Colonic mucosa (tissue), 4 donors: ENCODE measurements at regions not wholly inside any gene's neighbourhood (a gene's known extent, or its start where the extent isn't known, plus 50 kb on each side); places are given as distances from the start of the nearest gene placed in this dataset.

ENCODE experiments used
- DNase-seq: peaks from one replicate; pipeline ENCODE4 v3.0.0-alpha.2; 2020
- H3K27ac ChIP-seq: fragments of 200-600 bp; one replicate; pipeline ENCODE4 v1.8.0; 2021
- H3K27me3 ChIP-seq: fragments of 200-600 bp; one replicate; pipeline ENCODE4 v1.8.0; 2021
- H3K36me3 ChIP-seq: fragments of 200-600 bp; one replicate; pipeline ENCODE4 v1.8.0; 2021
- H3K4me1 ChIP-seq: fragments of 200-600 bp; one replicate; pipeline ENCODE4 v1.8.0; 2021; ENCODE audit warnings: mild to moderate bottlenecking
- H3K4me3 ChIP-seq: fragments of 200-600 bp; one replicate; pipeline ENCODE4 v1.8.0; 2021
- H3K9ac ChIP-seq, 2 donors: one replicate each; pipeline ENCODE4 v1.7.0; 2013; ENCODE audit warnings: control low read depth in 2 of 2, low read depth in 2 of 2, low read length in 2 of 2
- H3K9me3 ChIP-seq: fragments of 200-600 bp; one replicate; pipeline ENCODE4 v1.8.0; 2021
- intact Hi-C: fragments of 100-400 bp; cut with DNase I; formaldehyde crosslinking; loops from one replicate; pipeline ENCODE4 v1.14.1; 2022
- TF ChIP-seq, protein P1 (sequence below): fragments of 200-600 bp; IDR thresholded peaks from one replicate; pipeline ENCODE4 v1.8.0; 2022; ENCODE audit warnings: antibody characterized with exemption, mild to moderate bottlenecking
- donor health status: healthy.
- donor health status: DM: no; HTN: no; CAD: no.
- donor health status: DM: no; HTN: no; CAD: no.

DNA sequence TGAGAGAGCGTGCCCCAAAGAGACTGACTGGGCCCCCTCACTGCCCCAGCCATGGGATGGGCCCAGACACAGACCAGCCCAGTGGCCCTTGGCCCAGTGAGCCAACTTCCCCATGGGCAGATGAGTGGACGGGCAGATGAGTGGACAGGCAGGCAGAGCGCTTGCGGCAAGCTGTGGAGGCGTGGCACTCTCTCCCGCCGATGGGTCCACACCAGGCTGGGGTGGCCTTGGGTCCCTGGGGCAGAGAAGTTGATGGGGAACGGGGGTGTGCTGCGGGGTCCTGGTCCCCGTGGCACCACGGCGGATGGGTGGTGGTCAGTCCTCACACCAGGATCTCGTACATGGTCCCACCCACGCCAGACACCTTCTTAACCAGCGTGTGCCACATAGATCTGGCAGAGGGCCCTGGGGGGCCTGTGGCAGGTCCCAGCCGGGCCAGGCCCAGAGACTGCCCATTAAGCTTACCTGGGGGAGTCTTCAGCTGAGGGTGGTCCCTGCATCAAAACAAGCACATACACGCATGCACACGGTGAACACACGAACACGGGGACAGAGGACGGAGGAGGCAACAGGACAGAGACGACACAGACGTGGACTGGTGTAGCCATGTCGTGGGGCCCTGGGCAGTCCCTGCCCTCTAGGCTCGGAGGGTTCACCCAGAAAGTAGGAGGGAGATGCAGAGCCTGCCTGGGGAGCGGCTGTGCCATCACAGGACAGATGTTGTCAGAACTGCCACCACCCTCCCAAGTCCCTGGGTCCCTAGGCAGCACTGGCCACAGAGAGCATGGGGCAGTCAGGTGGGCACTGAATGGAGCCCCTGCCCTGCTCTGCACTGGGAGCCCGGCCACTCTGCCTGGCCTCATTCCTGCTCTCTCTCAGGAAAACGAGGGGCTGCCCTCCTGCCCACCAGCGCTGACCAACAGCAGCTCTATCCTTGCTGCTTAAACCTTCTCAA lies 182.2 kb downstream of the IGLL1 start:
- H3K36me3 ChIP-seq = no peaks in the 10 kb centered on the region
- no peak overlapping the region for H3K9ac ChIP-seq
- H3K27me3 ChIP-seq = no peaks in the 10 kb centered on the region
- no peaks in the 10 kb centered on the region for H3K4me1 ChIP-seq
- TF ChIP-seq, protein P1, sequence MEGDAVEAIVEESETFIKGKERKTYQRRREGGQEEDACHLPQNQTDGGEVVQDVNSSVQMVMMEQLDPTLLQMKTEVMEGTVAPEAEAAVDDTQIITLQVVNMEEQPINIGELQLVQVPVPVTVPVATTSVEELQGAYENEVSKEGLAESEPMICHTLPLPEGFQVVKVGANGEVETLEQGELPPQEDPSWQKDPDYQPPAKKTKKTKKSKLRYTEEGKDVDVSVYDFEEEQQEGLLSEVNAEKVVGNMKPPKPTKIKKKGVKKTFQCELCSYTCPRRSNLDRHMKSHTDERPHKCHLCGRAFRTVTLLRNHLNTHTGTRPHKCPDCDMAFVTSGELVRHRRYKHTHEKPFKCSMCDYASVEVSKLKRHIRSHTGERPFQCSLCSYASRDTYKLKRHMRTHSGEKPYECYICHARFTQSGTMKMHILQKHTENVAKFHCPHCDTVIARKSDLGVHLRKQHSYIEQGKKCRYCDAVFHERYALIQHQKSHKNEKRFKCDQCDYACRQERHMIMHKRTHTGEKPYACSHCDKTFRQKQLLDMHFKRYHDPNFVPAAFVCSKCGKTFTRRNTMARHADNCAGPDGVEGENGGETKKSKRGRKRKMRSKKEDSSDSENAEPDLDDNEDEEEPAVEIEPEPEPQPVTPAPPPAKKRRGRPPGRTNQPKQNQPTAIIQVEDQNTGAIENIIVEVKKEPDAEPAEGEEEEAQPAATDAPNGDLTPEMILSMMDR = no peak
- no peaks in the 10 kb centered on the region for H3K9me3 ChIP-seq
- DNase-seq = no peak
- H3K27ac ChIP-seq = no peak overlapping the region
- H3K4me3 ChIP-seq = no peak overlapping the region
- intact Hi-C loops = no loop called here

DNA sequence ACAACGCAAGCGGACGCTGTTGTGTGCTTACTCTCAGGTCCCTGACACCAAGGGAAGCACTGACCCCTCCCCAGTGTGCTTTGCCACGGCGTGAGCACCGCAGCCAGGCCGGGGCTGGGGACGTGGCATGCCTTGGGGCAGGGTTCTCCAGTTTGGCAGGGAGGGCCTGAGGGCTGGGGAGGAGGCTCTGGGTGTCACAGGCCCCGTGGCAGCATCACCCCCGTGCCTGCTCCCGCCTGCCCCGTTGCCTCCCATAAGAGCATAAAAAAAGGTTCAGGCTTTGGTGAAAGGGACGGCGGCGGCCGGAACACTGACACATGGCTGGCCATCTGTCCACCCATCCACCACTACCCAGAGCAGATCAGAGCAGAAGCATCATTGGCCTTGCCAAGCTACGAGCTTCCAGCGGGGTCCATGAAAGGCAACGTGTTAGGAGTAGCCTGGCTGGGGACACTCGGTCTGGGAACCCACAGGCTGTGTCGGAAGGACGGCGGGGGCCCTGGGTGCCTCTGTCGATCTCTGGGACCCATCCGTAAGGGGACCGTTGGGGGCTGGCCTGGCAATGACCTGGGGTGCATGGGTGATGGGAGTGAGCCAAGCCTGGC lies 183.0 kb downstream of the IGLL1 start:
- no peak overlapping the region for H3K9ac ChIP-seq
- no peak for DNase-seq
- no peaks in the 10 kb centered on the region for H3K4me1 ChIP-seq
- no peaks in the 10 kb centered on the region for H3K9me3 ChIP-seq
- TF ChIP-seq, protein P1 = no peak
- no peak overlapping the region for H3K27ac ChIP-seq
- H3K27me3 ChIP-seq = no peaks in the 10 kb centered on the region
- H3K4me3 ChIP-seq = no peak overlapping the region
- no peaks in the 10 kb centered on the region for H3K36me3 ChIP-seq
- intact Hi-C loops = no loop called here

DNA sequence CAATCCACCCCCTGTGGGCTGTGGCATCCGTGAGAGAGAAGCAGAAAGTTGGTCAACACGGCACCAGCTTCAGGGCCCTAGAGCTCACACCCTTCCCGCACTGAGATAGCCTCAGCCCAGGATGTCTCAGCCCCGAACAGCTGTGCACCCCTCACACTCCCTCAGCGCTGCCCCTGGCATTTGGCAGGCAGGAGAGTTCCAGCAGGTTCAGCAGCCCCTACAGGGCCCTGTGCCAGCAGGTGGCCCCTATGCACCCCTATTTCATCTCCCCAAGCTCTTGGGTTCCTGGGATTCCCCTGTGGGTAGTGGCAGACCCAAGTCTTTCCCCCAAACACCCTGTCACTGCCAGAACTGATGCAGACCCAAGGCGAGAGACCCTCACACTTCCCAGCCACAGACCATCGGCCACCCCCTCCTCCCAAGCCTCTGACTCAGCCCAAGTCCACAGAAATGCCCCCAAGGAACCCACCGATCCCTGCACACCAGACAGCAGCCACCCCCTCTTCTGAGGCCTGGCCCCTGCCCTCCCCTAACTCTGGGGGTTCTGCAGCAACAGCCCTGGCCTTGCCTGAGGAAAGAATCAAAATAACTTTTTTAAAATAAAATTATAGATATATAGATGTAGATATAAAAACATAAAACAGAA lies 183.6 kb downstream of the IGLL1 start:
- no peak overlapping the region for H3K27ac ChIP-seq
- H3K9me3 ChIP-seq = no peaks in the 10 kb centered on the region
- H3K4me3 ChIP-seq = no peak overlapping the region
- no peaks in the 10 kb centered on the region for H3K27me3 ChIP-seq
- H3K4me1 ChIP-seq = no peaks in the 10 kb centered on the region
- no peak for DNase-seq
- no peak overlapping the region for H3K9ac ChIP-seq
- intact Hi-C loops = no loop called here
- TF ChIP-seq, protein P1 = no peak
- H3K36me3 ChIP-seq = no peaks in the 10 kb centered on the region

DNA sequence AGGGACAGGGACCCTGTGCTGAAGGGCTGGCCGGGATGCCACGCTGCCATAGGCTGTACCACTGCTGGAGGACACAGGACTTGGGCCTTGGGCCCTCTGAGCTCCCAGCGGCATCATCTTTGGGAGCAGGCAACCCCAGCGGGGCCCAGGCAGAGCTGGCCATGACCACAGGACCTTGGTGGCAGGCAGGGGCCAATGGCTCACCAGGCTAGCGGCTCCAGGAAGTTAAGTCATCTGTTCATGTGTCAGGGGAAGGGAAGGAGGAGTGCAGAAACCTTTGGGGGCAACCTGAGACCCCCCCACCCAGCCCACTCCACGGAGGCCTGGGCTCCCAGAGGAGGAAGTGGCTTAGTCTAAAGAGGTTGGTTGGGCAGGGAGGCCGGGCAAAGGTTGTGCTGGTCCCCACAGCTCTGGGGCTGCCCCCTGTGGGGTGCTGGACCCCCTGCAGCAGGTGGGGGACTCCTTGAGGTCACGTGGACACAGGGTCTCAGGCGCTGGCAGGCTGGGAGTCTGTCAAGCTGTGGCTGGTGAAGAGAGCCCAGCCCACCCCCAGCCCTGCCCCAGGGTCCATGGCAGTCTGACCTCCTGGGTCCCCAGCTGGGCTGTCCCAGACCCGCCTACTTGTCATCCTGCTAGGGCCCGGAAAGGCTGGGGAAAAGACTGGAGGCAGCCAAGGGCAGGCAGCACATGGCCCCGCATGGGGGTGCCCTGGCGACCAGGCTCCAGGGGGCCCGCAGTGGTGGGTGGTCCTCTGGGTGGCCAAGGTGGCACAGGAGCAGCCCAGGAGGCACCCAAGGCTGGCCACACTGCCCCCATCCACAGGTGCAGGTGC lies 184.3 kb downstream of the IGLL1 start:
- Histone ChIP-seq H3K4me1 (no peaks in the 10 kb centered on the region), H3K9me3 (no peaks in the 10 kb centered on the region), H3K27ac (no peak overlapping the region), H3K27me3 (no peaks in the 10 kb centered on the region), H3K4me3 (no peak overlapping the region), H3K36me3 (no peaks in the 10 kb centered on the region), H3K9ac (no peak overlapping the region)
- intact Hi-C loops = no loop called here
- TF ChIP-seq, protein P1 = no peak
- DNase-seq = no peak
